Adrenal gland (tissue), 9 donors: ENCODE measurements at regions not wholly inside any gene's neighbourhood (a gene's known extent, or its start where the extent isn't known, plus 50 kb on each side); places are given as distances from the start of the nearest gene placed in this dataset.

Experiments
- DNase-seq, 7 donors: peaks; one replicate each; pipeline ENCODE4 v3.0.0-alpha.2; 2019 to 2020
- H3K27ac ChIP-seq, 5 donors: fragments of 200-600 bp; sonication (generic) in 4 of 5; 1 replicate in 3 of 5; 2 replicates in 2 of 5; pipeline versions ENCODE4 v1.5.1 to v1.8.0; 2016 to 2020; ENCODE audit warnings: mild to moderate bottlenecking in 1 of 5
- H3K27me3 ChIP-seq: fragments of 200-600 bp; 2 replicates; pipeline ENCODE4 v1.8.0; 2021
- H3K36me3 ChIP-seq, 2 donors: fragments of 200-600 bp; replicated peaks in 1 of 2; 1 replicate in 1 of 2; 2 replicates in 1 of 2; pipeline versions ENCODE4 v1.5.1 to v1.8.0; 2018 to 2022
- H3K4me1 ChIP-seq, 2 donors: fragments of 200-600 bp; replicated peaks in 1 of 2; 1 replicate in 1 of 2; 2 replicates in 1 of 2; pipeline versions ENCODE4 v1.5.1 to v1.8.0; 2018 to 2021
- H3K4me3 ChIP-seq, 4 donors: fragments of 200-600 bp; sonication (generic) in 3 of 4; one replicate each; pipeline ENCODE4 v1.5.1; 2016 to 2018
- H3K9me3 ChIP-seq, 3 donors: fragments of 200-600 bp; sonication (generic) in 1 of 3; replicated peaks in 1 of 3; 1 replicate in 2 of 3; 2 replicates in 1 of 3; pipeline versions ENCODE4 v1.5.1 to v1.8.0; 2016 to 2021
- CTCF ChIP-seq, 6 experiments: fragments of 450-650 bp in 4 of 6; fragments of 200-600 bp in 2 of 6; sonication (generic) in 1 of 6; IDR thresholded peaks; 1 replicate in 5 of 6; 2 replicates in 1 of 6; pipeline versions ENCODE4 v1.5.1 to v1.8.0; 2016 to 2021; ENCODE audit warnings: antibody characterized with exemption in 6 of 6, mild to moderate bottlenecking in 2 of 6, moderate library complexity in 1 of 6
- POLR2A ChIP-seq, 2 donors: fragments of 450-650 bp; IDR thresholded peaks; one replicate each; pipeline ENCODE4 v1.6.1; 2017; ENCODE audit warnings: antibody characterized with exemption in 2 of 2, mild to moderate bottlenecking in 2 of 2, moderate library complexity in 1 of 2
- WGBS, 4 donors: extraction: QIAGEN DNeasy Blood & Tissue Kit in 2 of 4; methylation state at CpG; one replicate each; pipeline versions ENCODE4 v1.1.5 to v1.1.7; 2013 to 2017; 5-methylcytosine and 5-hydroxymethylcytosine counted together
- intact Hi-C, 2 donors: fragments of 100-400 bp; cut with DNase I; formaldehyde crosslinking; loops; one replicate each; pipeline versions ENCODE4 v1.14.1 to v1.15.0; 2022 to 2023
- donor health status: healthy with polysubstance abuse.
- donor health status: Bipolar disorder and iron deficiency.
- donor health status: DM: yes; HTN: yes; CAD: no.
- donor health status: DM: no; HTN: no; CAD: no.
- donor health status: DM: no; HTN: no; CAD: no.

GRCh38 chr16:5863071-5863606, 765.5 kb upstream of the EEF2KMT start:
- intact Hi-C loops, result no loop called here
- Histone ChIP-seq H3K27ac (peak overlapping the region in 1 of 5 donors; percentile 8), H3K9me3 (no peaks in the 10 kb centered on the region), H3K4me1 (no peaks in the 10 kb centered on the region), H3K36me3 (no peaks in the 10 kb centered on the region), H3K27me3 (no peaks in the 10 kb centered on the region), H3K4me3 (no peak overlapping the region)
- DNase-seq, result peak in 2 of 7 donors; percentile 20 to 61
- TF ChIP-seq CTCF (IDR thresholded peaks at IDR 0.05) (no peak), POLR2A (IDR thresholded peaks at IDR 0.05) (no peak)
- WGBS, 4 donors, result 45 to 62% (median 55%) methylated on average over 15 of the region's 15 CpGs

DNA sequence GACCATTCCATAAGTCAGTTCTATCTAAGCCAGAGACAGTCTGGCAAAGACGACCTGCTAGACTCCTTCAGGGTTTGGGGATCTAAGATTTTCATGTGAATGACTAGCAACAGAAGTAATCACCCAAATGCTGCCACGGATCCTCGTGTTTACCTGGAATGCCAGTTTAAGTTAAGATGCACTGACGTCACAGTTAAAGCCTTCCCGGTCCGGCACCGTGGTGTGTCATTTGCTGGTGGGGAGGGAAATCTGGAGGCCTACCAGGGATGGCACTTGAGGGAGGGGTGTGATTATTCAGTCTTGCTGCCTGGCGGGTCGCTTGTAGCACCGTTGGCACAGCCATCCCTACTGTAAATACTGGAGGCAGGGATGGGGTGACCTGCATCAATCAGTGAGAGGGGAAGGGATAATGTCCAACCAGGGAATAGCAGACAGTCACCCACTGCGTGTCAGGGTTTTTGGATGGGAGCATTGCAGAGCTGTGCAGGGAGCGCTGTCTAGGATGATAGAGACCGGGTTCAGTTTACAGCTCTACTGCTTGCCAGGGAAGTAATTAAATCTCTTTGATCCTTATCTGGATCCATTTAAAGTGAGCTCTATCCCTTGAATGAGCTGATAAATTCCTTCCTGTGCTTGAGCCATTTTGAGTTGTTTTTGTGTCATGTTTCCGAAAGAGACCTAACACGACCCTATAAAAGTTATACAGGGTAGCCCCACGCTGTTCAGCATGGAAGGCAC, 764.7 kb upstream of the EEF2KMT start:
- Histone ChIP-seq H3K27me3 (no peaks in the 10 kb centered on the region), H3K27ac (peak overlapping the region in 1 of 5 donors; percentile 8), H3K4me3 (no peak overlapping the region), H3K9me3 (no peaks in the 10 kb centered on the region), H3K4me1 (no peaks in the 10 kb centered on the region), H3K36me3 (no peaks in the 10 kb centered on the region)
- no peak for DNase-seq
- intact Hi-C loops, result no loop called here
- no peak for TF ChIP-seq POLR2A (IDR thresholded peaks at IDR 0.05)
- TF ChIP-seq CTCF (IDR thresholded peaks at IDR 0.05), result no peak
- WGBS, 4 donors, result 45 to 53% (median 46%) methylated on average over 8 to 16 of the region's 16 CpGs

- intact Hi-C loops, result no loop called here
- Histone ChIP-seq H3K9me3 (no peaks in the 10 kb centered on the region), H3K36me3 (no peaks in the 10 kb centered on the region), H3K27ac (no peak overlapping the region), H3K27me3 (no peaks in the 10 kb centered on the region), H3K4me3 (no peak overlapping the region), H3K4me1 (no peaks in the 10 kb centered on the region)
- no peak for DNase-seq
- 36 to 44% (median 43%) methylated on average over 4 to 5 of the region's 5 CpGs for WGBS, 4 donors
- TF ChIP-seq CTCF (IDR thresholded peaks at IDR 0.05) (no peak), POLR2A (IDR thresholded peaks at IDR 0.05) (no peak)
Observed at GRCh38 chr16:5861241-5861640, 763.6 kb upstream of the EEF2KMT start.

DNA sequence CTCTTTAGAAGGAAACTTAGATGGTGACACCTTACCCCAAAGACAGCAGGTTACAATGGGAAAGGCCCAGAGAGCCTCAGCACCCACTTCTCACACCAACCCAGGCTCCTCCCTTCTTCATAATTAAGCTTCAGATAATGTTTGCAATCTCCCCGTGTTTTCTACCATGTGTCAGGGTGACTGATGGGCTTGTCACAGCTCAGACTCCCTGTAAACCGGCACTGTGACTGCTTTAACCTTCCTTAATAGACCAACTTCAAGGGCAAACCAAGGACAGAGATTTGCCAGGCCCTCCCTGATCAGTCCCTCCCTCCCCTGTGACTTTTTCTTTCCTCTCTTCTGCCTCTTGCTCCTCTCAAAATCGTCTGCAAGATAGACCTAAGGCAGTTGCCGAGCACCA, 760.6 kb upstream of the EEF2KMT start:
- H3K27me3 ChIP-seq, result no peaks in the 10 kb centered on the region
- H3K36me3 ChIP-seq, result no peaks in the 10 kb centered on the region
- no peak overlapping the region for H3K27ac ChIP-seq
- intact Hi-C loops, result no loop called here
- no peaks in the 10 kb centered on the region for H3K4me1 ChIP-seq
- no peak for TF ChIP-seq CTCF (IDR thresholded peaks at IDR 0.05)
- TF ChIP-seq POLR2A (IDR thresholded peaks at IDR 0.05), result no peak
- no peak overlapping the region for H3K4me3 ChIP-seq
- 15 to 31% (median 26%) methylated on average over 4 of the region's 4 CpGs for WGBS, 4 donors
- no peaks in the 10 kb centered on the region for H3K9me3 ChIP-seq
- DNase-seq, result no peak
